ENCODE measurements at regions not wholly inside any gene's neighbourhood (a gene's known extent, or its start where the extent isn't known, plus 50 kb on each side); places are given as distances from the start of the nearest gene placed in this dataset.

- TF ChIP-seq CTCF (conservative IDR thresholded peaks at IDR 0.05; ENCODE audit: low read depth, low read length): no peak
- TF ChIP-seq EZH2 (IDR thresholded peaks at IDR 0.05; ENCODE audit: low read length, unreplicated experiment): no peak
These were observed 106.4 kb upstream of the CELF4 start for GRCh38 chr18:37672001-37672400.
